Calu3 (cell line): ENCODE measurements at regions not wholly inside any gene's neighbourhood (a gene's known extent, or its start where the extent isn't known, plus 50 kb on each side); places are given as distances from the start of the nearest gene placed in this dataset.

ENCODE experiments used
- BruUV-seq: library from RNA; stranded (reverse); fragments of 400-500 nt; replicated peaks from 2 replicates; lab custom pipeline; 2021; lab: Mats Ljungman, UMichigan
- CTCF ChIA-PET: fragments of 300-600 bp; sonication (Branson Sonifier 250); formaldehyde crosslinking; loops from one replicate; lab custom pipeline; 2022; ENCODE audit warnings: antibody characterized with exemption; lab: Charles Lee
- DNase-seq: peaks from one replicate; pipeline ENCODE4 v3.0.0; 2022
- H3K27ac Mint-ChIP-seq: one replicate; pipeline ENCODE4 v1.8.0; 2022; ENCODE audit warnings: mixed read lengths; ENCODE audit not compliant: unreplicated experiment
- H3K27me3 Mint-ChIP-seq: one replicate; pipeline ENCODE4 v1.8.0; 2022; ENCODE audit warnings: mixed read lengths; ENCODE audit not compliant: unreplicated experiment
- H3K36me3 Mint-ChIP-seq: one replicate; pipeline ENCODE4 v1.8.0; 2022; ENCODE audit warnings: mild to moderate bottlenecking, moderate library complexity, mixed read lengths; ENCODE audit not compliant: insufficient read depth, unreplicated experiment
- H3K4me1 Mint-ChIP-seq: one replicate; pipeline ENCODE4 v1.8.0; 2022; ENCODE audit warnings: mild to moderate bottlenecking, low read depth, mixed read lengths; ENCODE audit not compliant: unreplicated experiment
- H3K4me3 Mint-ChIP-seq: one replicate; pipeline ENCODE4 v1.8.0; 2022; ENCODE audit warnings: mild to moderate bottlenecking, low read depth, moderate library complexity, mixed read lengths; ENCODE audit not compliant: unreplicated experiment
- H3K9me3 Mint-ChIP-seq: one replicate; pipeline ENCODE4 v1.8.0; 2022; ENCODE audit warnings: low read depth, mixed read lengths; ENCODE audit not compliant: unreplicated experiment
- intact Hi-C: fragments of 100-400 bp; cut with micrococcal nuclease; formaldehyde crosslinking; loops from one replicate; pipeline ENCODE4 v1.10.0; 2022; ENCODE audit not compliant: unreplicated experiment
- TF ChIP-seq, protein P1 (sequence below): fragments of 200-600 bp; IDR thresholded peaks from one replicate; pipeline ENCODE4 v1.8.0; 2022; ENCODE audit warnings: antibody characterized with exemption; ENCODE audit not compliant: unreplicated experiment

GRCh38 chr9:38202336-38202938 is 133.4 kb upstream of the SHB start:
- TF ChIP-seq, protein P1, sequence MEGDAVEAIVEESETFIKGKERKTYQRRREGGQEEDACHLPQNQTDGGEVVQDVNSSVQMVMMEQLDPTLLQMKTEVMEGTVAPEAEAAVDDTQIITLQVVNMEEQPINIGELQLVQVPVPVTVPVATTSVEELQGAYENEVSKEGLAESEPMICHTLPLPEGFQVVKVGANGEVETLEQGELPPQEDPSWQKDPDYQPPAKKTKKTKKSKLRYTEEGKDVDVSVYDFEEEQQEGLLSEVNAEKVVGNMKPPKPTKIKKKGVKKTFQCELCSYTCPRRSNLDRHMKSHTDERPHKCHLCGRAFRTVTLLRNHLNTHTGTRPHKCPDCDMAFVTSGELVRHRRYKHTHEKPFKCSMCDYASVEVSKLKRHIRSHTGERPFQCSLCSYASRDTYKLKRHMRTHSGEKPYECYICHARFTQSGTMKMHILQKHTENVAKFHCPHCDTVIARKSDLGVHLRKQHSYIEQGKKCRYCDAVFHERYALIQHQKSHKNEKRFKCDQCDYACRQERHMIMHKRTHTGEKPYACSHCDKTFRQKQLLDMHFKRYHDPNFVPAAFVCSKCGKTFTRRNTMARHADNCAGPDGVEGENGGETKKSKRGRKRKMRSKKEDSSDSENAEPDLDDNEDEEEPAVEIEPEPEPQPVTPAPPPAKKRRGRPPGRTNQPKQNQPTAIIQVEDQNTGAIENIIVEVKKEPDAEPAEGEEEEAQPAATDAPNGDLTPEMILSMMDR = no peak
- CTCF ChIA-PET = interaction anchor here (0.6 kb wide), 1 partner anchor 84 kb away, joined by 4 read pairs; no protein-coding TSS in a partner anchor
- no peaks in the 10 kb centered on the region for H3K4me1 Mint-ChIP-seq
- DNase-seq = no peak
- H3K9me3 Mint-ChIP-seq = no peaks in the 10 kb centered on the region
- H3K36me3 Mint-ChIP-seq = no peaks in the 10 kb centered on the region
- H3K27me3 Mint-ChIP-seq = peaks cover 12% of the 10 kb centered on the region
- H3K27ac Mint-ChIP-seq = no peak overlapping the region
- no peak overlapping the region for H3K4me3 Mint-ChIP-seq
- intact Hi-C loops = no loop called here
- no TSS peak for BruUV-seq

GRCh38 chr9:38201844-38202243 is 132.8 kb upstream of the SHB start:
- H3K36me3 Mint-ChIP-seq = no peaks in the 10 kb centered on the region
- DNase-seq = no peak
- TF ChIP-seq, protein P1 = no peak
- BruUV-seq = no TSS peak
- H3K27ac Mint-ChIP-seq = no peak overlapping the region
- peaks cover 12% of the 10 kb centered on the region for H3K27me3 Mint-ChIP-seq
- no peaks in the 10 kb centered on the region for H3K4me1 Mint-ChIP-seq
- H3K4me3 Mint-ChIP-seq = no peak overlapping the region
- CTCF ChIA-PET = no interaction called here
- no peaks in the 10 kb centered on the region for H3K9me3 Mint-ChIP-seq
- intact Hi-C loops = no loop called here

- no peak overlapping the region for H3K27ac Mint-ChIP-seq
Measured at GRCh38 chr9:38200431-38200830, 131.4 kb upstream of the SHB start.

DNA sequence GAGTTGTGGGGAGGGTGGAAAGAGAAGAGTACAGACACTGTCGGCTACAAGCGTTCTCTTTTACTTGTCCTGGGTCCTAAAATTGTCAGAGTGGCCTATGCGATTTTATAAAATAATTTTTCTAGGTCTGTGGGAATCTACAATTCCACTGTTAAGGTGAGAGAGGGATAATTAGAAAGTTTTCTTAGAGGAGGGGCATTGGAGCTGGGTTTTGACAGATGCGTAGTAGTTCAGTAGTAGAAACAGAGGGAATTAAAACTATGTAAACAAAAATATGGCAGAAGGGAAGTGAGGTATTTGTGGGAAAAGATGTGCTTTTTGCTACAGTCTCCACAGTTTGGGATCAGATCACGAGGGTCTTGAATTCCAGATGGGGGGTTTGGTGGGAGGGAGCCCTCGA is 129.1 kb upstream of the SHB start:
- Mint-ChIP-seq H3K27me3 (peaks cover 12% of the 10 kb centered on the region), H3K9me3 (no peaks in the 10 kb centered on the region), H3K27ac (no peak overlapping the region), H3K4me1 (peaks cover 8% of the 10 kb centered on the region), H3K4me3 (no peak overlapping the region), H3K36me3 (no peaks in the 10 kb centered on the region)
- BruUV-seq = no TSS peak
- TF ChIP-seq, protein P1 = no peak
- intact Hi-C loops = no loop called here
- CTCF ChIA-PET = no interaction called here
- DNase-seq = no peak

More at GRCh38 chr9:38200431-38200830, 131.4 kb upstream of the SHB start:
- no peaks in the 10 kb centered on the region for H3K36me3 Mint-ChIP-seq
- CTCF ChIA-PET = no interaction called here
- intact Hi-C loops = no loop called here
- BruUV-seq = no TSS peak
- H3K9me3 Mint-ChIP-seq = no peaks in the 10 kb centered on the region
- no peak for DNase-seq
- H3K4me1 Mint-ChIP-seq = peaks cover 8% of the 10 kb centered on the region
- TF ChIP-seq, protein P1 = no peak
- H3K27me3 Mint-ChIP-seq = peaks cover 12% of the 10 kb centered on the region
- H3K4me3 Mint-ChIP-seq = no peak overlapping the region
